Mucosa of stomach (tissue), 1 donor: ENCODE measurements at regions not wholly inside any gene's neighbourhood (a gene's known extent, or its start where the extent isn't known, plus 50 kb on each side); places are given as distances from the start of the nearest gene placed in this dataset.

ENCODE experiments used
- H3K27me3 ChIP-seq: one replicate; pipeline ENCODE4 v1.7.0; 2013; ENCODE audit warnings: mild to moderate bottlenecking, low read length; ENCODE audit not compliant: control insufficient read depth, insufficient read depth
- H3K36me3 ChIP-seq: one replicate; pipeline ENCODE4 v1.7.0; 2013; ENCODE audit warnings: low read length; ENCODE audit not compliant: control insufficient read depth, insufficient read depth
- H3K4me1 ChIP-seq: one replicate; pipeline ENCODE4 v1.7.0; 2013; ENCODE audit warnings: mild to moderate bottlenecking, low read length; ENCODE audit not compliant: control insufficient read depth, insufficient read depth
- H3K4me3 ChIP-seq: one replicate; pipeline ENCODE4 v1.7.0; 2013; ENCODE audit warnings: low read length
- H3K9ac ChIP-seq: one replicate; pipeline ENCODE4 v1.7.0; 2013; ENCODE audit warnings: mild to moderate bottlenecking, low read length, moderate library complexity
- H3K9me3 ChIP-seq: one replicate; pipeline ENCODE4 v1.7.0; 2013; ENCODE audit warnings: mild to moderate bottlenecking, low read length, moderate library complexity; ENCODE audit not compliant: control insufficient read depth
- donor health status: Pancreatic carcinoma.

DNA sequence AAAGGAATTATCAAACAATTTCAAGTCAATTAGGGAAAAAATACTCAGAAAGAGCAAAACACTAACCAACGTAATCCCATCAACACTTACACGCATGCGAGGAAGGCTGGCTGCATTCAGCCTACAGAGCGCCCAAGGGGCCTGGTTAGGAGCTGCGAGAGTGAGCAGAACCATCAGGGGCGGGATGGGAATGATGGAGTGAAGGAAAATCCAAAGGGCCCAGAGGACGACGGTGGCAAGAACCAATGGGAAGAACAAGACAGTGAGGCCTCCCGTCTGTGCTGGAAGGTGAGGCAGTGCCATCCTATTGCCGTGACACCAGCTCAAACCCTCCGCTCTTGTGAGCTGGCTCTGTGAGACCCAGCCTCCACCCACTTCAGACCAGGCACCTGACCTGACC lies 253.0 kb downstream of the IRS2 start:
- no peaks in the 10 kb centered on the region for H3K9me3 ChIP-seq
- no peaks in the 10 kb centered on the region for H3K4me1 ChIP-seq
- H3K36me3 ChIP-seq = no peaks in the 10 kb centered on the region
- H3K9ac ChIP-seq = no peak overlapping the region
- H3K27me3 ChIP-seq = no peaks in the 10 kb centered on the region
- H3K4me3 ChIP-seq = no peak overlapping the region

DNA sequence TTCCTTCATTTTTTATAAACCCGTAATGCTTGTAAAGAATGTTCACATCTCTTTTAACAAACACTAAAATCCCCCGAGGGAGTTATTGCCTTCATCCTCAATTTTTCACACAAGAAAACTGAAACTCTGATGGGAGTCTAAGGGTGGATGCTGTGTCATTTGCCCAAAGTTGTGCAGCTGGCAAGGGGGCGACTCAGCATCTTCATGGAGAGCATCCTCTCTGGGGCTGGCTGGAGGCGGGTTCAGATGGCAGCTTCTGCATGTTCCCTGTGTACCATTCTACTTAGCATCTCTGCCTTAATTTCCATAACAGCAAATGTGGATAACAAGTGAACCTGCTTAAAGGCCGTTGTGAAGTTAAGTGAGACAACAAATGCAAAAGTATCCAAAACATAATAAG lies 256.4 kb downstream of the IRS2 start:
- H3K27me3 ChIP-seq = no peaks in the 10 kb centered on the region
- H3K4me3 ChIP-seq = no peak overlapping the region
- H3K36me3 ChIP-seq = no peaks in the 10 kb centered on the region
- no peaks in the 10 kb centered on the region for H3K9me3 ChIP-seq
- no peak overlapping the region for H3K9ac ChIP-seq
- no peaks in the 10 kb centered on the region for H3K4me1 ChIP-seq

DNA sequence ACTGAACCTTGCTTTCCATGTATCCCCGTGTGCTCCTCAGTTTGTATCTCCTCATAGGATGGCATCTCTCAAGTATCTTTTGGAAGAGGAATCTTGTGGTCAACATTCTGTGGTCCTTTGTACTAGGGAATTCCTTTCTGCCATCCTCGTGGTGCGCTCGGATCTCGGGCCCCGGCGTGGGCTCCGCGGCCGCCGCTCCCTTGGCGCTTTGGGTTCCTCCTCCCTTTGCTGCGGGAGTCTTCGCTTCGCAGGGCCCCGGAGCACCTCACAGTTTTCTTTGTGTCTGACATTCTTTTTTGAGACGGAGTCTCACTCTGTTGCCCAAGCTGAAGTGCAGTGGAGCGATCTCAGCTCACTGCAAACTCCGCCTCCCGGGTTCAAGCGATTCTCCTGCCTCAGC lies 264.7 kb downstream of the IRS2 start:
- H3K4me1 ChIP-seq = no peaks in the 10 kb centered on the region
- no peaks in the 10 kb centered on the region for H3K9me3 ChIP-seq
- no peaks in the 10 kb centered on the region for H3K36me3 ChIP-seq
- H3K4me3 ChIP-seq = no peak overlapping the region
- H3K9ac ChIP-seq = no peak overlapping the region
- H3K27me3 ChIP-seq = no peaks in the 10 kb centered on the region

DNA sequence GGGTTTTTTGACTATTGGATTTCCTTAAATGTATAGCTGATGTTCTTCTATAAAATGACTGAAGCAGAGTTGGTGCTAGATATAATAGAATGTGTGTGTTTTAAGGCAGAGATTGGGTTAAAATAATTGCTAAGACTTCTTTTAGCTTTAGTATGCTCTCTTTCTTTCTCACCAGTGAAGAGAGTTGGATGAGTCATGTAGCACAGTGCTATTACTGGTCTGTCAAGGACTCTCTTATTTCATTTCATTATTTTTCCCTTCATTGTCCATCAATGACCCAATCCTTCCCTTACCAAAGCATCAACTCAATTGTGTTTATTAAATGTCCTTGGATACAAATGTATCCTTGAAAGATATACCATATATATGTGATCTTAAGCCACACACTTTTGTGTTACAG lies 268.9 kb downstream of the IRS2 start:
- H3K9ac ChIP-seq = no peak overlapping the region
- no peaks in the 10 kb centered on the region for H3K27me3 ChIP-seq
- no peaks in the 10 kb centered on the region for H3K36me3 ChIP-seq
- H3K9me3 ChIP-seq = no peaks in the 10 kb centered on the region
- H3K4me3 ChIP-seq = no peak overlapping the region
- H3K4me1 ChIP-seq = no peaks in the 10 kb centered on the region

DNA sequence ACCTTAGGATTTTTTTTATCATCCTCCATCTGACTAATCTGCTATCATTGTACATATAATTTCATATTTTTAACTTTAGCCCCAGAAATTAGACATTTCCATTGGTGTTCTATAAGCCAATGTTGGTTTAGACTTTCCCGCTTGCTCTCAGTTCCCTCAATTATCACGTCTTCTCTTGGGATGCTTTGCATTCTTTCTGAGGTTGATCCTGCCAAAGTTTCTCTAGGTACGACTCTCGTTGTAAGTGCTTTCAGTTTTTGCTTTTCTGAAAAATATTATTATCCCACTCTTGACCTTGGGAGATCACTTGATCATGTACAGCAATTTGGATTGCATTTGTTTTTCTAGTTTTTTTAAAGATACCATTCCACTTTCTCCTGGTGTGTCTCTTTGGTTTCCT lies 270.2 kb downstream of the IRS2 start:
- Histone ChIP-seq H3K27me3 (no peaks in the 10 kb centered on the region), H3K4me3 (no peak overlapping the region), H3K9me3 (no peaks in the 10 kb centered on the region), H3K9ac (no peak overlapping the region), H3K4me1 (no peaks in the 10 kb centered on the region), H3K36me3 (no peaks in the 10 kb centered on the region)

DNA sequence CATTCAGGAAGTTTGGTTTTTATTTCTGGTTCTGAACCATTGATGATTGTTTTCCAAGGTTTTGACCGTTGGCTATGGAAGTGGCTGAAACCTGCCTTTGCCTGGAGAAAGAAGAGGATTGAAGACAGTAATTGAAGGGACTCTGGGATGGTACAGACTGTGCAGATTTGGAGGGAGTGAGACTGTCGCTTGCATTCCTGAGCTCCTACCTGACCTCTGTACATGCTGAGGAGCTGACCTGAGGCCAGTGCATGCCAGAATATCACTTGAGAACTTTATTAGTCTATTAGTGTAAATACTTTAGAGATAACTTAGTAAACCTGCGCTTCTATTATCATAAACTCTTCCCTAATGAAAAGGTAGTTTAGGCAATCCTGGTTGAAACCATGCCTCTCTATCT lies 276.4 kb downstream of the IRS2 start:
- no peaks in the 10 kb centered on the region for H3K9me3 ChIP-seq
- no peaks in the 10 kb centered on the region for H3K27me3 ChIP-seq
- H3K36me3 ChIP-seq = no peaks in the 10 kb centered on the region
- H3K4me1 ChIP-seq = no peaks in the 10 kb centered on the region
- no peak overlapping the region for H3K4me3 ChIP-seq
- no peak overlapping the region for H3K9ac ChIP-seq

DNA sequence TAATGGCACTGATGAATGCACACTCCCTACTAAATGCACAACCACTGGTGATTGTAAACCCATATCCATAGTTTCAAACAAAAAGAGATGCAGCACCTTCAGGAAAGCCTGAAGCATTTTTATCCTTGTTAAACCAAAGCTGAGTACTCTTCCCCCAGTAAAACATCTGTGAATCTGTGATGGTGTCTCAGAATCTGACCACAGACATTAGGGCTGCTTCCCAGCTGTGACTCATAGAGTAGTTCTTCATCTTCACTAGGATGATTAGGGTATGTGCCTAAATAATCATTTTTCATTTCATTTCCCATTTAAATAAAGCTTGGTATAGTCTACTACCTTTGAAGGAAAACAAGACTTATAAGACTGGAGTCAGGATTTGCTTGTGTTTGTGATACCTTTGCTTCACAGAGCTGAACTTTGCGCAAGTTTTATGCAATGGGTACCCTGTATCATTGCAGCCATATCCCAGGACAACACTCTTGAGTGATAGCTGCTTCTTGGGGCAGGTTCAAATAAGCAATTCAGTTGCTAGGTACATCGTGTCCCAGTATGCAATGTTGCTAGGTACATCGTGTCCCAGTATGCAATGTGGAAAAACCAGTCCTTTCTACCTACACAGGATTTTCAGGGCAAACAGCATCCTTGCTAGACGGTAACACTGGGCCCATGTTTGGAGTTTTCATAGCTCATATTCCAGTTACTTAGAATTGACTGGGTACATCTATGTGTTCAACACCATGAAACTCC lies 277.1 kb downstream of the IRS2 start:
- H3K9ac ChIP-seq = no peak overlapping the region
- H3K36me3 ChIP-seq = no peaks in the 10 kb centered on the region
- no peaks in the 10 kb centered on the region for H3K27me3 ChIP-seq
- no peak overlapping the region for H3K4me3 ChIP-seq
- H3K9me3 ChIP-seq = no peaks in the 10 kb centered on the region
- no peaks in the 10 kb centered on the region for H3K4me1 ChIP-seq

DNA sequence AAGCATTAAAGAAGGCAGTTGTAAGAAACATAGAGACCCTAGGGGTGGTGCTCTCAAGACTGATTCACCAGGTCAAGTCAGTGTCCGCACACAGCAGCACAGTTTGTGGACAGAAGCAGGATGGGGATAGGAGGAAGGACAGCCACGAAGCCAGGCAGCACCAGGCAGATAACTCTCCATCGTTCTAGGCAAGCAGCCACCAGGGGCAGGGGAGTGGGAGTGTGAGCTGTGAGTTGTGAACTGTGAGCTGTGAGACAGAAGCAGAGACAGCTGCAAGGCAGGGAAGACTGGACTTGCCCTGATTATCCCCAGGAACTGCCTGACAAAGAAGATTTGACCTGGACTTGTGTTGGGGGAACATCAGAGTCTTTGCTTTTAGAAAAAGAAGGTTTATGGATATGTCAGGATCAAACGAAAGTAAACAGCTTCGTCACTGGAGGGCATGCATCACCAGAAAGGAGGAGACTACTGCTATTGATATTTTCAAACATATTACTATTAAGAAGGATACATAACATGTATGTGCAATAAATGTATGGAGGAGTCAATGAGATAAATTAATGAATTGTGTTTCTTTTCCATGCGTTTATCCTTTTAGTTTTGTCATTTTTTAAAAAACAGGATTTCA lies 286.1 kb downstream of the IRS2 start:
- Histone ChIP-seq H3K4me1 (no peaks in the 10 kb centered on the region), H3K9ac (no peak overlapping the region), H3K36me3 (no peaks in the 10 kb centered on the region), H3K27me3 (no peaks in the 10 kb centered on the region), H3K4me3 (no peak overlapping the region), H3K9me3 (no peaks in the 10 kb centered on the region)

DNA sequence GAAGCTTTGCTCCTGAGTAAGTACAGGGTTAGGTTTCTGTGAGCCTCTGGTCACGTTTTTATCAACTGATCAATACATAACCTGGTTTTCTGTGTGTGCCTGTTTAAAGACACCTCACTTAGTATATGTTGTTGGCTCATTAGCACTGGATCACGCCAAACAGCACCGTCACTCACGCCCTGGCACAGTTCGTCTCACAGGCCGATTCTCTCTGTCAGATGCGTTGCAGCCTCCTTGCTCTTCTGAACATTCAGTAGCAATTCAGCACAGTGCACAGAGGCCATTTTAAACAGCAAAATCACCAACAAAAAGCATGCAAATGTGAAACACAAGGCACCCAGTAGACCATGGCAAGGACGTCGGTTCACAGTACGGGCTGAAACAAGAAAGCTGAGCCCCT lies 288.5 kb downstream of the IRS2 start:
- Histone ChIP-seq H3K9ac (no peak overlapping the region), H3K9me3 (no peaks in the 10 kb centered on the region), H3K4me1 (no peaks in the 10 kb centered on the region), H3K4me3 (no peak overlapping the region), H3K27me3 (no peaks in the 10 kb centered on the region), H3K36me3 (no peaks in the 10 kb centered on the region)

DNA sequence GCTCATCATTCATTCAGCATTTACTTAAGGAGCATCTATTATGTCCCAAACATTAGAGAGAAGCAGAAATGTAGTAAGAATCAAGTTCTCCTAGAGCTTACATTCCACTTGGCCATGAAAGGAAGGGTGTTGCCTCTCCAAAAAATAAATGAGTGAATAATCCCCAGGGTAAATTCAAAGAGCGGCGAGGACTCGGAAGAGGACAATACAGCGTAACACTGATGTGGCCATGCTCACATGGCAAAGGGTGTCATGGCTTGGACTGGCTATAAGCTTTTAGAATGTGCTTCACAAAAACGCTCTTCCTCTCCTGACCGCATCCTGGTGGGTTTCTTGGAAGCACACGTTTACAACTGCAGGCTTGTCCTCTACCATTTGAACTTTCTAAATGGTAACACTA lies 290.2 kb downstream of the IRS2 start:
- no peaks in the 10 kb centered on the region for H3K9me3 ChIP-seq
- H3K9ac ChIP-seq = no peak overlapping the region
- H3K36me3 ChIP-seq = no peaks in the 10 kb centered on the region
- no peaks in the 10 kb centered on the region for H3K27me3 ChIP-seq
- H3K4me3 ChIP-seq = no peak overlapping the region
- H3K4me1 ChIP-seq = no peaks in the 10 kb centered on the region

DNA sequence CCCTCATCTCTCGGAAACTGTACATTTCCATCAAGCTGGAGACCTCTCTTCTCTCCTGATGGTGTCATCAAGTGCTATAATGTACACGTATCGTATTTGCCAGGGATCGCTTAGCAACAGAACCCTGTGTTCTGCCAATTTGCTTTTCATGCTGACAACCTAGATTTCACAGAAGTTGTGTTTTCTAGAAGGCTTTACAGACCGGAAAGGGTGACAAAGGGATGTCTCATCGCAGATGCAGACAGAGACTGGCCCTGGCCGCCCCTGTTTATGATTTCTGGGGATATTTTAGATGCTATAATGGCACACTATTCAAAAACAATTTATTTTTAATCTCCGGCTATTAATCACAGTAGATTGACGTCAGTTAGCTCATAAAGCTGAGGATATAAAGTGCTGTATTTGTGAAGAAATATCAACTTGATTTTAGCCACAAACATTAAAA lies 291.4 kb downstream of the IRS2 start:
- Histone ChIP-seq H3K27me3 (no peaks in the 10 kb centered on the region), H3K9ac (no peak overlapping the region), H3K9me3 (no peaks in the 10 kb centered on the region), H3K36me3 (no peaks in the 10 kb centered on the region), H3K4me1 (no peaks in the 10 kb centered on the region), H3K4me3 (no peak overlapping the region)

DNA sequence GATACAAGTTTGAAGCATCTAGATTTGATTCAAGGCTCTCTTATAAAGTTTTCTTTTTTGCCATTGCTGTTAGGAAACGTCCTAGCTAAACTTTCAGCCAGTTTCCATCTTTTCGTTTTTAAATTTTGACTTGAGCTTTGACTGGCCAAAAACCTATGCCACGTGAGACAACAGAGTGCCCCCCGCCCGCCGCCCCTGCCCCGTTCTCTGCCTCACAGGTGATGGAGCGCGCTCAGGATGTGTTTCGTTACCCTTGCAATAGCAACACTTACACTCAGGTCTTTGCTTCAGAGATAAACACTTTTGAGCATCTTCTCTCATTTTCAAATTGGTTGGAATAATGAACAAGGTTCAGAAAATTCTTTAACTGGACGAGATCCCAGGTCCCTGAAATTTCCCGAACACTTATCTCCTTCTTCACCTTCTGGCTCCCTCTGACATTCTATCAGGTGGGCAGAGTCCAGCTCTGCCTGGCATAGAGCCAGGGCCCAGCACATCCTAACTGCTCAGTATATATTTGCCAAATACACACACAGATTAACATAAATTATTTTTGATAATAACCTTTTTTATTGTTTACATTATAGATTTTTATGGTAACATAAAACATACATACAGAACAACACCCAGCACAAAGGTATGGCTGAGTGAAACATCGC lies 301.1 kb downstream of the IRS2 start:
- Histone ChIP-seq H3K27me3 (no peaks in the 10 kb centered on the region), H3K4me1 (peaks cover 5% of the 10 kb centered on the region), H3K9me3 (no peaks in the 10 kb centered on the region), H3K4me3 (no peak overlapping the region), H3K9ac (no peak overlapping the region), H3K36me3 (no peaks in the 10 kb centered on the region)
